Amniotic stem cell (primary cell): ENCODE measurements at regions not wholly inside any gene's neighbourhood (a gene's known extent, or its start where the extent isn't known, plus 50 kb on each side); places are given as distances from the start of the nearest gene placed in this dataset.

ENCODE experiments used
- DNase-seq: peaks from one replicate; lab custom pipeline; 2025; lab: John Stamatoyannopoulos, UW

- DNase-seq, result no peak
Measured at GRCh38 chrX:42725196-42725595, 52.8 kb downstream of the PPP1R2C start.

GRCh38 chrX:42720209-42720608, 57.8 kb downstream of the PPP1R2C start:
- no peak for DNase-seq

DNA sequence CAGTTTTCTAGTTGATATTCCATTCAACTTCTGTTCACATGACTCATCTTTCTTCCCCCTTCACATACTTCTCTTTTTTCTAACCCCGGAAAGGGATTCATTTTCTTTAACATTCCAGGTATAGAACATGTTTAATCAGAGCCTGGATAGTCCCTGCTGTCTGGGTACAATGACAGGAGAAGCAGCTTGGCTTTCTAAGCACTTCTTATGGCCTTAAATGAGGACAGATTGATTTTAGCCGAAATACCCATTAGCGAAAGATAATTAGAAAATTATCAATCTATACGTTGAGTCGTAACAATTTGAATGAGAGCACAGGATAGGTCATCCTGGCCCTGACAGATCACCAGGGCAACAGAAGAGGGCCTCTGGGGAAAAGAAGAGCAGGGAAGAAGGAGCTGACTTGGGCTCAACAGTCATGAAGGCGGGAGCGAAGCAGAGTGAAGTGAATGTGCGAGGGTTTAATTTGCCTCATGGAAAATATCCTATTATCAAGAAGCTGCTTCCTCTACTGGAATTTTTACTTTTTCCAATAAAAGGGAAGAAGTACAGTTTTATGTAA, 62.2 kb downstream of the PPP1R2C start:
- no peak for DNase-seq

DNA sequence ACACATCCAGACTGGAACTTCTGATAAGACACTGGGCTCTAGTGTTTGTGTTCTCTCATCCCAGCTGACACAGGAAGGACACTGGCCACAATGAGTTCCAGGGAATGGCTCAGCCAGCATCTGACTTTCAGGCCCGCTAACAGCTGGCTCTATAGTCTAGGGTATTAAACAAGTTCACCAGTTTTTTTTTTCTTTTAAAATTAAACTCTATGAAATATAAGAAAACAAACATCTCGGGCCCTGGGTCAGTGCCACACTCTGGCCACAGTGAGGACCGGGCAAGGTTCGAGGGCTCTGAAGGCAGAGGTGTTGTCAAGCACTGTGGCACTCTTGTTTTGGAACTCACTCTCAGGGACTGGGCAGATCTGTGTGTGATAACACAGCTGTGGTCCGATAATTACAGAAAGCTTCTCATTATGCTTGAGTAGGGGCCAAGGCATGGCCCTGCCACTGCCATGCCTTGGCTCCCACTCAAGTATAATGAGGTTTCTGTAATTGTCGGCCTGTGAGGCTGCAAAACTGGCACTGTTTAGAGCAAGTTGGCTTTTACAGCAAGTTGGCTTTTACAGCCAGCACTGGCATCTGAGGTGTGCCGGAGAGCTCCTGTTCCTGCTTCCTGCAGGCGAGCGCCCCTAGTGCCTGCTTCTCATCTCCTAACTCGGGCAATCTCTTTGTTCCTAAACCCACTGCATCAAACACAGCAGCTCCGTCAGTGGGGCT, 62.8 kb downstream of the PPP1R2C start:
- peak; percentile 3 for DNase-seq

GRCh38 chrX:42710452-42710851, 67.5 kb downstream of the PPP1R2C start:
- no peak for DNase-seq

- DNase-seq, result no peak
Measured at GRCh38 chrX:42708222-42708621, 69.7 kb downstream of the PPP1R2C start.

GRCh38 chrX:42707742-42708141, 70.2 kb downstream of the PPP1R2C start:
- DNase-seq, result no peak

GRCh38 chrX:42704454-42704853, 73.5 kb downstream of the PPP1R2C start:
- no peak for DNase-seq

- DNase-seq, result no peak
Measured at GRCh38 chrX:42697544-42697943, 80.4 kb downstream of the PPP1R2C start.

DNA sequence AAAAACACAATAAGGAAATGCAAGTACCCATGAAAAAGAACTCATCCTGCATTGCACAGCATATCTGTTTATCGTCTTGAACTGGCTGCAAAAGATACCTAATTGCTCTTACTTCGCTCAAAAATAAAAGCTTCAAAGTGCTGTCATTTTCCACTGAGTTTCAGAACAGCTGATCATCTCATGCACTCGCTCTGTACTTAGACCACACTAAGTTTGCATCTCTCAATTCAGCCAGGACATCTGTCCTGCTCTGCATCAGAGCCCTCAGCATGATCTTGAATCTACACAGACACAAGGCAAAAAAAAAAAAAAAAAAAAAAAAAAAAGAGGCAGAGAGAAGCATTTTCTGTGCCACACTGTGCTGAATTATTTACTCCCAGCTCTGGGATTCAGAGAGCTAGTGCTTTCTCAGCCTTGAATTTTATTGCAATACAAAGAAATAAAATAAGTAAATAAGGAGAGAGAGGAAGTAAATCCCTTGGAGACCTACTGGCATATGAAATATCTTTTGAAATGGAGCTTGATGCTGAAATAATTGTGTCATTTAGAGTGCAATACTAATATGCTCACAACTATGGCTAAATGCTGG, 81.3 kb downstream of the PPP1R2C start:
- DNase-seq, result no peak

DNA sequence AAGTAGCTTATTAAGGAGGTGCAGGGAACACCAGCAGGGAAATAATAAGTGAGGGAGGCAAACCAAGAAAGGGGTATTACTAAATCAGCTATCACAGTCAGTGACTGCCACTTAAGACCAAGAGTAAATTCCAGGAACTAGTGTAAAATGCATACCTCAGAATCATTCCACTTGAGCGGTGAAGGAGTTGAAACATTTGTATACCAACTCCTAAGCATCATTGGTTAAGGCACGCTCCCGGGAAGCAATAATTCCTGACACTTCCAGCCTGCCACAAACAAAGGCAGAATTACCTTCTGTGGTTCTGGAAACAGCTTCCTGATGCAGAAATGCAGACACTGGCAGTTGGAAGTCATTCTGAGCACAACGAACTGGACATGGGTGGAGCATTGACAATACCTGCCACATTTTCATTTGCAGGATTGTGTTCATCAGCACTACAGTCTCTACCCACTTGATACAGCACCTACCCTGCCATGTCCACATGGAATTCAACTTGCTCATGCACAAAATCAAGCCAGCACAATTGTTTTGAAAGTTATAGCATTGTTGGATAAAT, 82.1 kb downstream of the PPP1R2C start:
- no peak for DNase-seq

- DNase-seq, result peak; percentile 3
Measured at GRCh38 chrX:42694260-42694815, 83.6 kb downstream of the PPP1R2C start.

DNA sequence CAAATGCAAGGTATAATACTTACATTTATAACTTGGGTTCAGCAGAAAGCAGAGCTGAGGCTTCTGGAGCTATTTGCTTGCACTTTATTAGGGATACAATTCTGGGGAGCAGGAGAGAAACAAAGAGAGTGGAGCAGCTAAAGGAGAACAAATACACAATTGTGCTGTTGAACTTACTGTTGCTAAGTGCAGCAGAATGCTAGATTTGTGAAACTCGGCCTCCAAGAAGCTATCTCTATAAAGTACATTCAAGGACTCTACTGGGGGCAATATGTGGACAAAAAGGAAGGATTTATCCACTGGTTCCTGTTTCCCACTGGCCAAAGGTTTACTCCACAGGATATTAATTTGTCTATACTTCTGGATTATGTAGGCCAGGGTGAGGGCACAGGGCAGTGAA, 86.8 kb downstream of the PPP1R2C start:
- no peak for DNase-seq

DNA sequence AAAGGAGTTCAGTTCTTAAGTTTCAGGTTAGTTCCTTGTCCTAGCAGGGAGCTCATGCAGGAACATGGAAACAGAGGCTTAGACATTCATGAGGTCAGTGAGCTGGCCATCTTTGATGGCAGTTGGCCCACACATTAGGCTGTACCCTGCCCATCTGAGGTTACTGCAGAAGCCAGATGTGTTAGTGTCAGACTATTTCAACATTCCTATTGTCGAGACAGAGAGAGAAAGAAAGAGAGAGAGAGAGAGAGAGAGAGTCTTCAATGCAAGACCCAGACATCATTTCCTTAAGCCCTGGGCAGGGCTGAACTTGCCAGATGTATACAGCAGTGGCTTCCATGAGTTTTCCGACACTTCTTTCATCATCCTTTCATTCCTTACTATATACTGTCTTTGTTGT, 91.3 kb downstream of the PPP1R2C start:
- DNase-seq, result no peak

GRCh38 chrX:42686296-42686695, 91.7 kb downstream of the PPP1R2C start:
- no peak for DNase-seq

GRCh38 chrX:42684065-42684464, 93.9 kb downstream of the PPP1R2C start:
- DNase-seq, result no peak

- no peak for DNase-seq
Measured at GRCh38 chrX:42680666-42681065, 97.3 kb downstream of the PPP1R2C start.

DNA sequence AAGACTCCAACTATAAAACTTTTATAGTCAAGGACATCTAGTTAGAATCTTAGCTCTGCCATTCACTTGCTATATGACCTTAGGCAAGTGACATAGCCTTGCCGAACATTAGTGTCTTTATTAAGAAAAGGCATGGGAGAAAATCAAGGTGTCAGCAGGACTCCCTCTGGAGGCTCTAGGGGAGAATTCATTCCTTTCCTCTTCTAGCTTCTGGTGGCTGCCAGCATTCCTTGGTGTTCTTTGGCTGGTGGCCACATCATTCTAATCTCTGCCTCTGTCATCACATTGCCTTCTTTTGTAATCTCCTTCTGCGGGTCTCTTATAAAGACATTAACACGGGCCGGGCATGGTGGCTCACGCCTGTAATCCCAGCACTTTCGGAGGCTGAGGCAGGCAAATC, 99.8 kb downstream of the PPP1R2C start:
- DNase-seq, result no peak

DNA sequence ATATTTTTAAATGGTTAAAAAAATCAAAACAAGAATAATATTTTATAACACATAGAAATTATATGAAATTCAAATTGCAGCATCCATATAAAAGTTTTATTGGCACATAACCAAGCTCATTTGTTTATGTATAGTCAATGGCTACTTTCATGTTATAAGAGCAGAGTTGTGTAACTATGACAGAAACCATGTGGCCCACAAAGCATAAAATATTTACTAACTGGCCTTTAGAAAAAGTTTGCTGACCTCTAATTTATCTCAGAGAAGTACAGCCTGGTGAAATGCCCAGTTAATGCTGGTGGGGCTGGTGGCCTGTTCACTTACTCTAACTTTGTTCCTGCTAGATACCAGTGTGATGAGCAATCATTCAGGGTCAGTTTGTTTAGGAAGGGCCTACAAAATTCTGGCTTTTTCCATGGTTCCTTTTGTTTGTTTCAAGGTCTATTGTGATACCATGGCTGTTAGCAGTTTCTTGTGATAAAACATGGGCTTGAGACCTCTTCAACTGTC, 104.6 kb downstream of the PPP1R2C start:
- no peak for DNase-seq

DNA sequence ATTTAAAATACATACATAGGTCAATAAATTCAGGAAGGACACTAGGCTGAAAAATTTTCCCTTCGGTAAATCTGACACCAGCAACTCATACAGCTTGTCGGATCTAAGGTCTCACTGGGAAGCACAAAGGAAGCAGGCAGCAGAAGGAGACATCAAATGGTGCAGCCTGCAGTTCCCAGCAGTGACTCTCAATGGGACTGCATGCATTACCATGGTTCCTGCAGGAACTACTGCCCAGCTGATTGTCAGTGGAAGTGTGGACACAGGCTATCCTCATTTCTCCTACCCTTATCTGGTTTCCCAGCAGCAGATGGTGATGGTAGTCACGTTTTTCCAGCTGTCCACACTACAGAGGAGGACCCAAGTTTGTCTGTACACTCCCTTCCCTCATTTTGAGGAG, 113.3 kb downstream of the PPP1R2C start:
- DNase-seq, result no peak

- no peak for DNase-seq
Measured at GRCh38 chrX:42628471-42628870, 149.5 kb downstream of the PPP1R2C start.

DNA sequence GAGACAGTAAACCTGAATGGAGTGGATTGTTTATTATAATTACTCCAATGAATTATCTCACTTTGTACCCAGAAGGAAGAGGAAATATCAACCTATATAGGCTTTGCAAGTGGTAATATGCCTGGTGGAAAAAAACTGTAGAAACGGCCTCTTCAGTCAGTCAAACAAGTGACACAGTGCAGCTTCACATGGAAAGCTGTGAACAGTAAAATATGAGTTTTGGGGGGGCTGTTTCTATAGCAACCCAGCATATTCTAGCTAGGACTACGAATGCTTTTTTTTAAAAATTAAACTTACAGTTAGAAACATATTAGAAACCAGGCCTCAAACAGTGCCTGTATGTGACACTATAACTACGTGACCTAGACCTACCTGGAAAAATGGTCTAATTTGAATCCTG, 150.1 kb downstream of the PPP1R2C start:
- DNase-seq, result no peak

- no peak for DNase-seq
Measured at GRCh38 chrX:42624524-42624923, 153.4 kb downstream of the PPP1R2C start.
